Liver (tissue), 8 donors: ENCODE measurements at regions not wholly inside any gene's neighbourhood (a gene's known extent, or its start where the extent isn't known, plus 50 kb on each side); places are given as distances from the start of the nearest gene placed in this dataset.

Source experiments
- DNase-seq: peaks from one replicate; pipeline ENCODE4 v3.0.0-alpha.2; 2017; ENCODE audit warnings: low spot score
- H3K27ac ChIP-seq, 2 donors: one replicate each; pipeline ENCODE4 v1.7.0; 2013; ENCODE audit warnings: inconsistent platforms in 2 of 2, low read length in 2 of 2, control low read depth in 1 of 2, low read depth in 1 of 2, mild to moderate bottlenecking in 1 of 2
- H3K27me3 ChIP-seq, 4 donors: one replicate each; pipeline versions ENCODE4 v1.6.1 to v1.7.0; 2013; ENCODE audit warnings: low read length in 3 of 4, inconsistent platforms in 1 of 4, mild to moderate bottlenecking in 1 of 4, moderate library complexity in 1 of 4; ENCODE audit not compliant: control insufficient read depth in 4 of 4, insufficient read depth in 4 of 4
- H3K36me3 ChIP-seq, 4 donors: one replicate each; pipeline versions ENCODE4 v1.6.1 to v1.7.0; 2013; ENCODE audit warnings: low read length in 3 of 4, mild to moderate bottlenecking in 3 of 4, low read depth in 1 of 4, moderate library complexity in 1 of 4; ENCODE audit not compliant: control insufficient read depth in 4 of 4, insufficient read depth in 3 of 4
- H3K4me1 ChIP-seq, 4 donors: one replicate each; pipeline versions ENCODE4 v1.6.1 to v1.7.0; 2013; ENCODE audit warnings: low read length in 3 of 4, mild to moderate bottlenecking in 3 of 4, moderate library complexity in 1 of 4; ENCODE audit not compliant: control insufficient read depth in 4 of 4, insufficient read depth in 4 of 4
- H3K4me3 ChIP-seq, 3 donors: one replicate each; pipeline versions ENCODE4 v1.6.1 to v1.7.0; 2013; ENCODE audit warnings: low read length in 3 of 3, control low read depth in 1 of 3, low read depth in 1 of 3, mild to moderate bottlenecking in 1 of 3
- H3K9ac ChIP-seq, 2 donors: one replicate each; pipeline ENCODE4 v1.7.0; 2013; ENCODE audit warnings: low read length in 2 of 2, mild to moderate bottlenecking in 2 of 2, moderate library complexity in 2 of 2, control low read depth in 1 of 2, low read depth in 1 of 2
- H3K9me3 ChIP-seq, 4 donors: one replicate each; pipeline versions ENCODE4 v1.6.1 to v1.7.0; 2013; ENCODE audit warnings: low read length in 3 of 4; ENCODE audit not compliant: control insufficient read depth in 4 of 4
- EGR1 ChIP-seq, 2 donors: IDR thresholded peaks; 2 replicates each; pipeline ENCODE4 v1.6.1; 2016 to 2018; ENCODE audit warnings: antibody characterized with exemption in 2 of 2, low read depth in 2 of 2
- FOXA1 ChIP-seq: IDR thresholded peaks from 2 replicates; pipeline ENCODE4 v1.6.1; 2016; ENCODE audit warnings: antibody characterized with exemption
- FOXA2 ChIP-seq: IDR thresholded peaks from 2 replicates; pipeline ENCODE4 v1.6.1; 2016; ENCODE audit warnings: antibody characterized with exemption
- GABPA ChIP-seq, 2 donors: IDR thresholded peaks in 1 of 2; conservative IDR thresholded peaks in 1 of 2; 2 replicates each; pipeline ENCODE4 v1.6.1; 2016; ENCODE audit warnings: antibody characterized with exemption in 2 of 2, mild to moderate bottlenecking in 1 of 2, moderate library complexity in 1 of 2
- HNF4A ChIP-seq, 2 donors: conservative IDR thresholded peaks; 2 replicates each; pipeline ENCODE4 v1.6.1; 2016; ENCODE audit warnings: antibody characterized with exemption in 2 of 2, mild to moderate bottlenecking in 2 of 2
- HNF4G ChIP-seq: IDR thresholded peaks from 2 replicates; pipeline ENCODE4 v1.6.1; 2016; ENCODE audit warnings: antibody characterized with exemption
- JUND ChIP-seq, 2 donors: IDR thresholded peaks; 2 replicates each; pipeline ENCODE4 v1.6.1; 2016; ENCODE audit warnings: antibody characterized with exemption in 2 of 2
- MAX ChIP-seq: IDR thresholded peaks from 2 replicates; pipeline ENCODE4 v1.6.1; 2016; ENCODE audit warnings: antibody characterized with exemption
- NR2F2 ChIP-seq: IDR thresholded peaks from 2 replicates; pipeline ENCODE4 v1.6.1; 2016; ENCODE audit warnings: antibody characterized with exemption
- RAD21 ChIP-seq, 2 donors: IDR thresholded peaks; 2 replicates each; pipeline ENCODE4 v1.6.1; 2016; ENCODE audit warnings: antibody characterized with exemption in 2 of 2, mild to moderate bottlenecking in 2 of 2
- RXRA ChIP-seq, 2 donors: IDR thresholded peaks; 2 replicates each; pipeline ENCODE4 v1.6.1; 2017 to 2018; ENCODE audit warnings: antibody characterized with exemption in 2 of 2, mild to moderate bottlenecking in 1 of 2
- SP1 ChIP-seq: IDR thresholded peaks from 2 replicates; pipeline ENCODE4 v1.6.1; 2018; ENCODE audit warnings: antibody characterized with exemption, mild to moderate bottlenecking
- TAF1 ChIP-seq: conservative IDR thresholded peaks from 2 replicates; pipeline ENCODE4 v1.6.1; 2016; ENCODE audit warnings: antibody characterized with exemption, mild to moderate bottlenecking
- YY1 ChIP-seq: IDR thresholded peaks from 2 replicates; pipeline ENCODE4 v1.6.1; 2016; ENCODE audit warnings: antibody characterized with exemption, mild to moderate bottlenecking
- ZBTB33 ChIP-seq: IDR thresholded peaks from 2 replicates; pipeline ENCODE4 v1.6.1; 2016; ENCODE audit warnings: antibody characterized with exemption
- WGBS: extraction: QIAGEN DNeasy Blood & Tissue Kit; methylation state at CpG from one replicate; pipeline ENCODE4 v1.1.7; 2013; 5-methylcytosine and 5-hydroxymethylcytosine counted together
- TF ChIP-seq, protein P1 (sequence below): fragments of 150-350 bp; IDR thresholded peaks from 2 replicates; pipeline ENCODE4 v1.5.1; 2017; ENCODE audit warnings: improper control_type of control experiment, low read depth, low read length; ENCODE audit not compliant: missing input control
- TF ChIP-seq, protein P2 (sequence below): IDR thresholded peaks from 2 replicates; pipeline ENCODE4 v1.6.1; 2016; ENCODE audit warnings: antibody characterized with exemption
- TF ChIP-seq, protein P3 (sequence below): IDR thresholded peaks from 2 replicates; pipeline ENCODE4 v1.6.1; 2016; ENCODE audit warnings: antibody characterized with exemption, mild to moderate bottlenecking
- donor health status: healthy.
- donor health status: healthy.
- donor health status: healthy.
- donor health status: healthy.
- donor health status: healthy.

GRCh38 chr15:26101443-26101842 is 238.3 kb upstream of the ATP10A start (continued):
- TF ChIP-seq, protein P1, sequence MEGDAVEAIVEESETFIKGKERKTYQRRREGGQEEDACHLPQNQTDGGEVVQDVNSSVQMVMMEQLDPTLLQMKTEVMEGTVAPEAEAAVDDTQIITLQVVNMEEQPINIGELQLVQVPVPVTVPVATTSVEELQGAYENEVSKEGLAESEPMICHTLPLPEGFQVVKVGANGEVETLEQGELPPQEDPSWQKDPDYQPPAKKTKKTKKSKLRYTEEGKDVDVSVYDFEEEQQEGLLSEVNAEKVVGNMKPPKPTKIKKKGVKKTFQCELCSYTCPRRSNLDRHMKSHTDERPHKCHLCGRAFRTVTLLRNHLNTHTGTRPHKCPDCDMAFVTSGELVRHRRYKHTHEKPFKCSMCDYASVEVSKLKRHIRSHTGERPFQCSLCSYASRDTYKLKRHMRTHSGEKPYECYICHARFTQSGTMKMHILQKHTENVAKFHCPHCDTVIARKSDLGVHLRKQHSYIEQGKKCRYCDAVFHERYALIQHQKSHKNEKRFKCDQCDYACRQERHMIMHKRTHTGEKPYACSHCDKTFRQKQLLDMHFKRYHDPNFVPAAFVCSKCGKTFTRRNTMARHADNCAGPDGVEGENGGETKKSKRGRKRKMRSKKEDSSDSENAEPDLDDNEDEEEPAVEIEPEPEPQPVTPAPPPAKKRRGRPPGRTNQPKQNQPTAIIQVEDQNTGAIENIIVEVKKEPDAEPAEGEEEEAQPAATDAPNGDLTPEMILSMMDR, result no peak
- TF ChIP-seq, protein P2, sequence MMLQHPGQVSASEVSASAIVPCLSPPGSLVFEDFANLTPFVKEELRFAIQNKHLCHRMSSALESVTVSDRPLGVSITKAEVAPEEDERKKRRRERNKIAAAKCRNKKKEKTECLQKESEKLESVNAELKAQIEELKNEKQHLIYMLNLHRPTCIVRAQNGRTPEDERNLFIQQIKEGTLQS, result no peak
- TF ChIP-seq HNF4A (conservative IDR thresholded peaks at IDR 0.05), result no peak
- no peak for TF ChIP-seq EGR1 (IDR thresholded peaks at IDR 0.05; ENCODE audit: low read depth in 2 of 2)

- H3K27ac ChIP-seq, result no peak overlapping the region
- H3K9me3 ChIP-seq, result peaks cover 0 to 3% (median 0%) of the 10 kb centered on the region in 4 donors
- H3K36me3 ChIP-seq, result no peaks in the 10 kb centered on the region
- peaks cover 0 to 9% (median 0%) of the 10 kb centered on the region in 4 donors for H3K27me3 ChIP-seq
- H3K4me1 ChIP-seq, result no peaks in the 10 kb centered on the region
- H3K4me3 ChIP-seq, result no peak overlapping the region
- DNase-seq, result no peak
- no peak overlapping the region for H3K9ac ChIP-seq
- TF ChIP-seq EGR1 (IDR thresholded peaks at IDR 0.05; ENCODE audit: low read depth in 2 of 2) (no peak), JUND (IDR thresholded peaks at IDR 0.05) (no peak), RXRA (IDR thresholded peaks at IDR 0.05) (no peak), YY1 (no peak), MAX (no peak), FOXA1 (no peak), NR2F2 (no peak), HNF4G (no peak), SP1 (no peak), FOXA2 (no peak), ZBTB33 (no peak), TAF1 (no peak), HNF4A (conservative IDR thresholded peaks at IDR 0.05) (no peak), RAD21 (IDR thresholded peaks at IDR 0.05) (no peak), GABPA (IDR thresholded peaks at IDR 0.05 in 1 of 2, conservative IDR thresholded peaks at IDR 0.05 in 1 of 2) (no peak)
- TF ChIP-seq, protein P1, result no peak
- TF ChIP-seq, protein P2, result no peak
- TF ChIP-seq, protein P3, sequence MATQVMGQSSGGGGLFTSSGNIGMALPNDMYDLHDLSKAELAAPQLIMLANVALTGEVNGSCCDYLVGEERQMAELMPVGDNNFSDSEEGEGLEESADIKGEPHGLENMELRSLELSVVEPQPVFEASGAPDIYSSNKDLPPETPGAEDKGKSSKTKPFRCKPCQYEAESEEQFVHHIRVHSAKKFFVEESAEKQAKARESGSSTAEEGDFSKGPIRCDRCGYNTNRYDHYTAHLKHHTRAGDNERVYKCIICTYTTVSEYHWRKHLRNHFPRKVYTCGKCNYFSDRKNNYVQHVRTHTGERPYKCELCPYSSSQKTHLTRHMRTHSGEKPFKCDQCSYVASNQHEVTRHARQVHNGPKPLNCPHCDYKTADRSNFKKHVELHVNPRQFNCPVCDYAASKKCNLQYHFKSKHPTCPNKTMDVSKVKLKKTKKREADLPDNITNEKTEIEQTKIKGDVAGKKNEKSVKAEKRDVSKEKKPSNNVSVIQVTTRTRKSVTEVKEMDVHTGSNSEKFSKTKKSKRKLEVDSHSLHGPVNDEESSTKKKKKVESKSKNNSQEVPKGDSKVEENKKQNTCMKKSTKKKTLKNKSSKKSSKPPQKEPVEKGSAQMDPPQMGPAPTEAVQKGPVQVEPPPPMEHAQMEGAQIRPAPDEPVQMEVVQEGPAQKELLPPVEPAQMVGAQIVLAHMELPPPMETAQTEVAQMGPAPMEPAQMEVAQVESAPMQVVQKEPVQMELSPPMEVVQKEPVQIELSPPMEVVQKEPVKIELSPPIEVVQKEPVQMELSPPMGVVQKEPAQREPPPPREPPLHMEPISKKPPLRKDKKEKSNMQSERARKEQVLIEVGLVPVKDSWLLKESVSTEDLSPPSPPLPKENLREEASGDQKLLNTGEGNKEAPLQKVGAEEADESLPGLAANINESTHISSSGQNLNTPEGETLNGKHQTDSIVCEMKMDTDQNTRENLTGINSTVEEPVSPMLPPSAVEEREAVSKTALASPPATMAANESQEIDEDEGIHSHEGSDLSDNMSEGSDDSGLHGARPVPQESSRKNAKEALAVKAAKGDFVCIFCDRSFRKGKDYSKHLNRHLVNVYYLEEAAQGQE, result no peak
- WGBS, result 35% methylated on average over 3 of the region's 3 CpGs
Measured at GRCh38 chr15:26098801-26099200, 235.7 kb upstream of the ATP10A start.
